HCT116 (cell line): ENCODE measurements at regions not wholly inside any gene's neighbourhood (a gene's known extent, or its start where the extent isn't known, plus 50 kb on each side); places are given as distances from the start of the nearest gene placed in this dataset.

Experiments
- ATAC-seq: fragments of 200-7000 bp; cut with Tn5 transposase; 2 replicates; pipeline ENCODE4 v1.9.1; 2020; ENCODE audit warnings: mild to moderate bottlenecking, moderate library complexity
- BruUV-seq: library from RNA; stranded (reverse); fragments of 400-500 nt; replicated peaks from 2 replicates; lab custom pipeline; 2021; lab: Mats Ljungman, UMichigan
- CTCF ChIA-PET: fragments of 300-600 bp; sonication (Branson Sonifier 250); formaldehyde crosslinking; loops from one replicate; lab custom pipeline; 2021; ENCODE audit warnings: antibody characterized with exemption; lab: Charles Lee
- POLR2A ChIA-PET: fragments of 300-600, 350-600 bp; sonication (Branson Sonifier 250); formaldehyde crosslinking; loops from one replicate; lab custom pipeline; 2021; ENCODE audit warnings: antibody characterized with exemption; lab: Charles Lee
- RAD21 ChIA-PET, 2 experiments: fragments of 300-600 bp; sonication (Branson Sonifier 250); formaldehyde crosslinking; loops; one replicate each; lab custom pipeline; 2023; ENCODE audit warnings: low total read pairs in 2 of 2; ENCODE audit not compliant: uncharacterized antibody in 2 of 2, unreplicated experiment in 2 of 2, low non-redundant PET in 1 of 2; lab: Charles Lee
- DNase-seq: peaks from one replicate; pipeline ENCODE4 v3.0.0-alpha.2; 2010; ENCODE audit warnings: low read depth, low spot score
- H2AFZ ChIP-seq: fragments of 200-600 bp; shearing (Covaris generic), sonication (generic); 2 replicates; pipeline ENCODE4 v1.6.1; 2017; ENCODE audit warnings: low read depth, mixed run types, mixed read lengths, antibody characterized with exemption, low read length; ENCODE audit not compliant: poor library complexity, severe bottlenecking
- H3K27ac ChIP-seq: 2 replicates; pipeline ENCODE4 v1.5.1; 2012; ENCODE audit warnings: low read depth, low read length
- H3K27me3 ChIP-seq: fragments of 200-600 bp; sonication (generic); 2 replicates; pipeline ENCODE4 v1.6.1; 2016; ENCODE audit warnings: mixed run types, low read length, mixed read lengths; ENCODE audit not compliant: insufficient read depth
- H3K36me3 ChIP-seq, 2 experiments: fragments of 200-500 bp in 1 of 2; fragments of 200-600 bp in 1 of 2; sonication (Bioruptor generic) in 1 of 2; sonication (generic) in 1 of 2; 2 replicates each; pipeline versions ENCODE4 v1.5.1 to v1.6.1; 2014 to 2016; ENCODE audit warnings: low read length in 2 of 2, inconsistent platforms in 1 of 2, mixed read lengths in 1 of 2, mixed run types in 1 of 2; ENCODE audit not compliant: insufficient read depth in 2 of 2, control insufficient read depth in 1 of 2
- H3K4me1 ChIP-seq, 2 experiments: fragments of 200-600 bp in 1 of 2; sonication (generic) in 1 of 2; 2 replicates each; pipeline versions ENCODE4 v1.5.1 to v1.6.1; 2012 to 2017; ENCODE audit warnings: low read length in 2 of 2, inconsistent platforms in 1 of 2, mild to moderate bottlenecking in 1 of 2, mixed read lengths in 1 of 2, mixed run types in 1 of 2, moderate library complexity in 1 of 2; ENCODE audit not compliant: insufficient read depth in 2 of 2, control insufficient read depth in 1 of 2
- H3K4me2 ChIP-seq: fragments of 200-600 bp; sonication (generic); 2 replicates; pipeline ENCODE4 v1.6.1; 2017; ENCODE audit warnings: mixed run types, low read length, mixed read lengths
- H3K4me3 ChIP-seq, 2 experiments: fragments of 200-600 bp in 1 of 2; sonication (generic) in 1 of 2; replicated peaks in 1 of 2; 2 replicates each; pipeline ENCODE4 v1.5.1; 2011 to 2016; ENCODE audit warnings: low read length in 2 of 2, control low read depth in 1 of 2, low read depth in 1 of 2, mild to moderate bottlenecking in 1 of 2, mixed read lengths in 1 of 2, mixed run types in 1 of 2
- H3K79me2 ChIP-seq: fragments of 200-600 bp; sonication (generic); 2 replicates; pipeline ENCODE4 v1.6.1; 2017; ENCODE audit warnings: mild to moderate bottlenecking, mixed run types, low read length, moderate library complexity, mixed read lengths; ENCODE audit not compliant: insufficient read depth
- H3K9ac ChIP-seq: fragments of 200-600 bp; sonication (generic); 2 replicates; pipeline ENCODE4 v1.6.1; 2016; ENCODE audit warnings: low read length, mixed read lengths
- H3K9me2 ChIP-seq: fragments of 200-600 bp; sonication (generic), shearing (Covaris generic); 2 replicates; pipeline ENCODE4 v1.6.1; 2017; ENCODE audit warnings: mixed run types, mild to moderate bottlenecking, moderate library complexity; ENCODE audit not compliant: insufficient read depth
- H3K9me3 ChIP-seq, 2 experiments: fragments of 200-500 bp in 1 of 2; fragments of 200-600 bp in 1 of 2; sonication (Bioruptor generic) in 1 of 2; sonication (generic) in 1 of 2; 2 replicates each; pipeline ENCODE4 v1.6.1; 2014 to 2017; ENCODE audit warnings: low read length in 2 of 2, mixed read lengths in 2 of 2, inconsistent platforms in 1 of 2, low read depth in 1 of 2, mild to moderate bottlenecking in 1 of 2, mixed run types in 1 of 2, moderate library complexity in 1 of 2; ENCODE audit not compliant: control insufficient read depth in 1 of 2, insufficient read depth in 1 of 2
- H4K20me1 ChIP-seq: fragments of 200-600 bp; sonication (generic), shearing (Covaris generic); 2 replicates; pipeline ENCODE4 v1.6.1; 2017; ENCODE audit warnings: mixed run types, mild to moderate bottlenecking, moderate library complexity; ENCODE audit not compliant: insufficient read depth
- CEBPB ChIP-seq: IDR thresholded peaks from 2 replicates; pipeline ENCODE4 v1.6.1; 2012; ENCODE audit warnings: low read depth
- ELF1 ChIP-seq: IDR thresholded peaks from 2 replicates; pipeline ENCODE4 v1.6.1; 2012; ENCODE audit warnings: low read depth, borderline replicate concordance
- EZH2 ChIP-seq: fragments of 200-600 bp; sonication (generic); IDR thresholded peaks from 2 replicates; pipeline ENCODE4 v1.6.1; 2017; ENCODE audit warnings: antibody characterized with exemption, mixed run types
- FOSL1 ChIP-seq: IDR thresholded peaks from 2 replicates; pipeline ENCODE4 v1.6.1; 2012; ENCODE audit warnings: low read depth
- JUND ChIP-seq: IDR thresholded peaks from 2 replicates; pipeline ENCODE4 v1.6.1; 2012
- POLR2A ChIP-seq: IDR thresholded peaks from 2 replicates; pipeline ENCODE4 v1.7.0; 2011; ENCODE audit warnings: borderline replicate concordance; ENCODE audit not compliant: insufficient read depth, insufficient read length; ENCODE audit errors: extremely low read depth
- POLR2AphosphoS5 ChIP-seq: IDR thresholded peaks from 2 replicates; pipeline ENCODE4 v1.6.1; 2011; ENCODE audit warnings: mild to moderate bottlenecking, low read depth, low read length, moderate library complexity
- RAD21 ChIP-seq: IDR thresholded peaks from 2 replicates; pipeline ENCODE4 v1.6.1; 2012; ENCODE audit warnings: low read depth, mild to moderate bottlenecking
- SIN3A ChIP-seq: IDR thresholded peaks from 2 replicates; pipeline ENCODE4 v1.6.1; 2012; ENCODE audit warnings: low read depth
- SP1 ChIP-seq: IDR thresholded peaks from 2 replicates; pipeline ENCODE4 v1.6.1; 2012; ENCODE audit warnings: low read depth
- SRF ChIP-seq: IDR thresholded peaks from 2 replicates; pipeline ENCODE4 v1.6.1; 2012; ENCODE audit warnings: low read depth
- TCF7L2 ChIP-seq: IDR thresholded peaks from 2 replicates; pipeline ENCODE4 v1.7.0; 2011; ENCODE audit warnings: borderline replicate concordance, inconsistent platforms; ENCODE audit not compliant: insufficient read depth, insufficient read length; ENCODE audit errors: extremely low read depth
- YY1 ChIP-seq: IDR thresholded peaks from 2 replicates; pipeline ENCODE4 v1.6.1; 2011; ENCODE audit warnings: low read length, low read depth, moderate library complexity, mild to moderate bottlenecking; ENCODE audit not compliant: insufficient replicate concordance; ENCODE audit errors: extremely low read depth
- ZFX ChIP-seq: fragments of 450-650 bp; IDR thresholded peaks from 2 replicates; pipeline ENCODE4 v1.6.1; 2017
- ZNF274 ChIP-seq: fragments of 200-500 bp; sonication (Bioruptor generic); IDR thresholded peaks from 2 replicates; pipeline ENCODE4 v1.6.1; 2014; ENCODE audit warnings: mild to moderate bottlenecking, low read depth, low read length, inconsistent platforms
- intact Hi-C: fragments of 100-400 bp; cut with micrococcal nuclease; formaldehyde crosslinking; loops from 2 replicates; pipeline ENCODE4 v1.10.0; 2022
- TF ChIP-seq, protein P1 (sequence below), 3 experiments: fragments of 200-600 bp in 1 of 3; sonication (generic) in 1 of 3; IDR thresholded peaks in 2 of 3; conservative IDR thresholded peaks in 1 of 3; 2 replicates each; pipeline ENCODE4 v1.5.1; 2012 to 2017; ENCODE audit warnings: low read depth in 2 of 3, low read length in 2 of 3, antibody characterized with exemption in 1 of 3, borderline replicate concordance in 1 of 3, control low read depth in 1 of 3, mild to moderate bottlenecking in 1 of 3, mixed read lengths in 1 of 3, mixed run types in 1 of 3, moderate library complexity in 1 of 3; ENCODE audit not compliant: insufficient read depth in 1 of 3
- TF ChIP-seq, protein P2 (sequence below): IDR thresholded peaks from 2 replicates; pipeline ENCODE4 v1.6.1; 2012
- TF ChIP-seq, protein P3 (sequence below): IDR thresholded peaks from 2 replicates; pipeline ENCODE4 v1.6.1; 2012
- TF ChIP-seq, protein P4 (sequence below): IDR thresholded peaks from 2 replicates; pipeline ENCODE4 v1.6.1; 2011; ENCODE audit warnings: mild to moderate bottlenecking, low read length, moderate library complexity; ENCODE audit not compliant: insufficient replicate concordance; ENCODE audit errors: extremely low read depth

DNA sequence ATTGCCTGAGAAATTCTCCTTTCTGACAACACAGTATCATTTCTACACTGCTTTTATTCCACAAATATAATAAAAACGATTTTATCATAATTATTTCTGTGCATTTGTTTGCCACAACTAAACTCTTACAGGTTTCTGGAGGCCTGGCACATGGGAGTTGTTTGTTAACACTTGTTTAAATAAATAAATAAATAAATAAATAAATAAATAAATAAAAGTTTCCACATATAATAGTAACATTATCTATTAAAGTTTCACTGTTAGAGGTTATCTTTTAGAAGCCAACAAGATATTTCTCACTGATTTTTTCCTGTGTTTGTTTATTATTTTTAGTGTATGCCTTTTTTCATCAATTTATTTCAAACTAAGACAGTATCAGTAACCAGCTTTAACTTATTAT lies 323.3 kb downstream of the FOXG1 start:
- Histone ChIP-seq H3K36me3 (no peaks in the 10 kb centered on the region), H3K4me2 (no peak overlapping the region), H3K79me2 (no peaks in the 10 kb centered on the region), H3K9me2 (no peaks in the 10 kb centered on the region), H3K27ac (no peak overlapping the region), H3K4me1 (no peaks in the 10 kb centered on the region), H3K27me3 (no peaks in the 10 kb centered on the region), H2AFZ (no peak overlapping the region), H4K20me1 (no peaks in the 10 kb centered on the region), H3K9ac (no peak overlapping the region), H3K9me3 (peaks cover 11 to 29% of the 10 kb centered on the region in 2 experiments; a peak in 2 of 4 replicates), H3K4me3 (no peak overlapping the region)
- intact Hi-C loops: no loop called here
- ChIA-PET RAD21 (no interaction called here), POLR2A (no interaction called here), CTCF (no interaction called here)
- TF ChIP-seq POLR2AphosphoS5 (no peak), JUND (no peak), ELF1 (no peak), ZNF274 (no peak), FOSL1 (no peak)
- ATAC-seq (no peak), DNase-seq (no peak)
- no TSS peak for BruUV-seq

DNA sequence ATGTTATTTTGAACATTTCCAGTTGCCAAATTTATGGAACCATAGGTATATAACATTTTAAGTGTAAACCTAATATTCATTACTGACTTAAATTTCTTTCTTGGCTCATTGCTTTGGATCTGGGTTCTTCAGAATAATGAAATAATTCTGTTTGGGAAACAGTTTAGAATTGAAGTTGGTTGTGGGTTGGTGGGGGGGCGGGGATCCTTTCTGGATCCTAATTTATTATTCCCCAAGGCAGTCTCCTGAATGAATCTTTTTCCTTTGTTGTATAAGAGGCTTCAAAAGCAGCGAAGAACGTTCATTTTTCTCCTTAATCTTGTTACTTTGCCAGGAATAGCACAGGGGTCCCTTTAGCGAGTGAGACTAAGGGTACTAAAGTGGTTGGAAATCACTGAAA lies 325.5 kb downstream of the FOXG1 start:
- Histone ChIP-seq H3K9me3 (peaks cover 11 to 26% of the 10 kb centered on the region in 2 experiments; a peak in 2 of 4 replicates), H2AFZ (no peak overlapping the region), H3K27ac (no peak overlapping the region), H3K4me3 (no peak overlapping the region), H3K4me1 (no peaks in the 10 kb centered on the region), H3K4me2 (no peak overlapping the region), H3K36me3 (no peaks in the 10 kb centered on the region), H4K20me1 (no peaks in the 10 kb centered on the region), H3K9ac (no peak overlapping the region), H3K27me3 (no peaks in the 10 kb centered on the region), H3K79me2 (no peaks in the 10 kb centered on the region), H3K9me2 (no peaks in the 10 kb centered on the region)
- ChIA-PET CTCF (no interaction called here), RAD21 (no interaction called here), POLR2A (no interaction called here)
- DNase-seq (no peak), ATAC-seq (no peak)
- intact Hi-C loops: no loop called here
- no TSS peak for BruUV-seq
- TF ChIP-seq, protein P1, sequence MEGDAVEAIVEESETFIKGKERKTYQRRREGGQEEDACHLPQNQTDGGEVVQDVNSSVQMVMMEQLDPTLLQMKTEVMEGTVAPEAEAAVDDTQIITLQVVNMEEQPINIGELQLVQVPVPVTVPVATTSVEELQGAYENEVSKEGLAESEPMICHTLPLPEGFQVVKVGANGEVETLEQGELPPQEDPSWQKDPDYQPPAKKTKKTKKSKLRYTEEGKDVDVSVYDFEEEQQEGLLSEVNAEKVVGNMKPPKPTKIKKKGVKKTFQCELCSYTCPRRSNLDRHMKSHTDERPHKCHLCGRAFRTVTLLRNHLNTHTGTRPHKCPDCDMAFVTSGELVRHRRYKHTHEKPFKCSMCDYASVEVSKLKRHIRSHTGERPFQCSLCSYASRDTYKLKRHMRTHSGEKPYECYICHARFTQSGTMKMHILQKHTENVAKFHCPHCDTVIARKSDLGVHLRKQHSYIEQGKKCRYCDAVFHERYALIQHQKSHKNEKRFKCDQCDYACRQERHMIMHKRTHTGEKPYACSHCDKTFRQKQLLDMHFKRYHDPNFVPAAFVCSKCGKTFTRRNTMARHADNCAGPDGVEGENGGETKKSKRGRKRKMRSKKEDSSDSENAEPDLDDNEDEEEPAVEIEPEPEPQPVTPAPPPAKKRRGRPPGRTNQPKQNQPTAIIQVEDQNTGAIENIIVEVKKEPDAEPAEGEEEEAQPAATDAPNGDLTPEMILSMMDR (IDR thresholded peaks at IDR 0.05 in 2 of 3, conservative IDR thresholded peaks at IDR 0.05 in 1 of 3; ENCODE audit: borderline replicate concordance in 1 of 3, insufficient read depth in 1 of 3, low read depth in 2 of 3, low read length in 2 of 3): no peak
- TF ChIP-seq EZH2 (no peak), JUND (no peak), ZNF274 (no peak), POLR2A (no peak), FOSL1 (no peak), CEBPB (no peak), YY1 (no peak), SP1 (no peak), SIN3A (no peak), SRF (no peak), TCF7L2 (no peak), ZFX (no peak), RAD21 (no peak)
- TF ChIP-seq, protein P2, sequence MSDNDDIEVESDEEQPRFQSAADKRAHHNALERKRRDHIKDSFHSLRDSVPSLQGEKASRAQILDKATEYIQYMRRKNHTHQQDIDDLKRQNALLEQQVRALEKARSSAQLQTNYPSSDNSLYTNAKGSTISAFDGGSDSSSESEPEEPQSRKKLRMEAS: no peak
- TF ChIP-seq, protein P3, sequence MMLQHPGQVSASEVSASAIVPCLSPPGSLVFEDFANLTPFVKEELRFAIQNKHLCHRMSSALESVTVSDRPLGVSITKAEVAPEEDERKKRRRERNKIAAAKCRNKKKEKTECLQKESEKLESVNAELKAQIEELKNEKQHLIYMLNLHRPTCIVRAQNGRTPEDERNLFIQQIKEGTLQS: no peak
- TF ChIP-seq, protein P4, sequence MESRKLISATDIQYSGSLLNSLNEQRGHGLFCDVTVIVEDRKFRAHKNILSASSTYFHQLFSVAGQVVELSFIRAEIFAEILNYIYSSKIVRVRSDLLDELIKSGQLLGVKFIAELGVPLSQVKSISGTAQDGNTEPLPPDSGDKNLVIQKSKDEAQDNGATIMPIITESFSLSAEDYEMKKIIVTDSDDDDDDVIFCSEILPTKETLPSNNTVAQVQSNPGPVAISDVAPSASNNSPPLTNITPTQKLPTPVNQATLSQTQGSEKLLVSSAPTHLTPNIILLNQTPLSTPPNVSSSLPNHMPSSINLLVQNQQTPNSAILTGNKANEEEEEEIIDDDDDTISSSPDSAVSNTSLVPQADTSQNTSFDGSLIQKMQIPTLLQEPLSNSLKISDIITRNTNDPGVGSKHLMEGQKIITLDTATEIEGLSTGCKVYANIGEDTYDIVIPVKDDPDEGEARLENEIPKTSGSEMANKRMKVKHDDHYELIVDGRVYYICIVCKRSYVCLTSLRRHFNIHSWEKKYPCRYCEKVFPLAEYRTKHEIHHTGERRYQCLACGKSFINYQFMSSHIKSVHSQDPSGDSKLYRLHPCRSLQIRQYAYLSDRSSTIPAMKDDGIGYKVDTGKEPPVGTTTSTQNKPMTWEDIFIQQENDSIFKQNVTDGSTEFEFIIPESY: no peak
